ENCODE measurements at regions not wholly inside any gene's neighbourhood (a gene's known extent, or its start where the extent isn't known, plus 50 kb on each side); places are given as distances from the start of the nearest gene placed in this dataset.

DNA sequence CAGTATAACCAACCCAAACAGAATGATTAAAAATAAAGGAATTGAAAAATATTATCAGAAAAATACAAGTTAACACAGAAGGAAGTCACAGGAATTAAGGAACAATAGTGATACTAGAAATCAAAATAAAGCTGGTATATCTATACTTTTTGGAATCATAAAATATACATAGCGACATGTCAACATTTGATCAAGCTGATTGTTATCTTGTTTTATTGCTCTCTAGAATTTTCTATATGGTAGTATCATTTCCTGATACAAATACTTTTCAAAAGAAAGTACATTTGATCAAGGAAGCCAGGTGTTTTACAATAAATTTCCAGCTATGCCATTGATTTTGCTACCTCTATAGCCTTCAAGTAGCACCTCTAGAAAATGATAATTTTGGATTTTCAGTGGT lies 489.5 kb upstream of the PKN2 start:
- Histone ChIP-seq H3K4me1 (ENCODE audit: control insufficient read depth in 1 of 2, insufficient read depth in 2 of 2, low read length in 2 of 2) (no peaks in the 10 kb centered on the region), H4K20me1 (ENCODE audit: insufficient read depth, low read length) (no peaks in the 10 kb centered on the region), H3K4me2 (replicated peaks; ENCODE audit: extremely low read depth, low read length, poor library complexity, severe bottlenecking) (no peak overlapping the region), H3K9ac (ENCODE audit: insufficient read depth, low read length, poor library complexity, severe bottlenecking) (no peak overlapping the region), H2AFZ (ENCODE audit: insufficient read depth, low read depth, low read length, poor library complexity, severe bottlenecking) (no peak overlapping the region), H3K27ac (ENCODE audit: low read depth in 1 of 2, low read length in 2 of 2) (no peak overlapping the region), H3K79me2 (ENCODE audit: insufficient read depth, low read length) (no peaks in the 10 kb centered on the region), H3K36me3 (replicated peaks in 1 of 2; ENCODE audit: control insufficient read depth in 1 of 2, insufficient read depth in 2 of 2, low read length in 2 of 2) (no peaks in the 10 kb centered on the region), H3K9me3 (replicated peaks in 1 of 2; ENCODE audit: control insufficient read depth in 1 of 2, insufficient read depth in 1 of 2, low read length in 2 of 2) (no peaks in the 10 kb centered on the region), H3K27me3 (ENCODE audit: control insufficient read depth in 2 of 2, insufficient read depth in 2 of 2, low read length in 2 of 2) (no peaks in the 10 kb centered on the region), H3K4me3 (replicated peaks in 1 of 3; ENCODE audit: low read depth in 2 of 3, low read length in 3 of 3) (no peak overlapping the region)
- no CpG with 5 or more reads among the region's 1 CpG for WGBS (ENCODE audit: insufficient coverage)
- Mint-ChIP-seq H3K27ac (no peak overlapping the region), H3K27me3 (ENCODE audit: low read depth in 3 of 3) (peaks cover 0 to 5% (median 0%) of the 10 kb centered on the region in 3 donors), H3K4me1 (peaks cover 6% of the 10 kb centered on the region), H3K36me3 (no peaks in the 10 kb centered on the region), H3K4me3 (no peak overlapping the region), H3K9me3 (peaks cover 0 to 1% (median 0%) of the 10 kb centered on the region in 7 donors)
- intact Hi-C loops (cut with micrococcal nuclease), result no loop called here
- TF ChIP-seq, protein P1, sequence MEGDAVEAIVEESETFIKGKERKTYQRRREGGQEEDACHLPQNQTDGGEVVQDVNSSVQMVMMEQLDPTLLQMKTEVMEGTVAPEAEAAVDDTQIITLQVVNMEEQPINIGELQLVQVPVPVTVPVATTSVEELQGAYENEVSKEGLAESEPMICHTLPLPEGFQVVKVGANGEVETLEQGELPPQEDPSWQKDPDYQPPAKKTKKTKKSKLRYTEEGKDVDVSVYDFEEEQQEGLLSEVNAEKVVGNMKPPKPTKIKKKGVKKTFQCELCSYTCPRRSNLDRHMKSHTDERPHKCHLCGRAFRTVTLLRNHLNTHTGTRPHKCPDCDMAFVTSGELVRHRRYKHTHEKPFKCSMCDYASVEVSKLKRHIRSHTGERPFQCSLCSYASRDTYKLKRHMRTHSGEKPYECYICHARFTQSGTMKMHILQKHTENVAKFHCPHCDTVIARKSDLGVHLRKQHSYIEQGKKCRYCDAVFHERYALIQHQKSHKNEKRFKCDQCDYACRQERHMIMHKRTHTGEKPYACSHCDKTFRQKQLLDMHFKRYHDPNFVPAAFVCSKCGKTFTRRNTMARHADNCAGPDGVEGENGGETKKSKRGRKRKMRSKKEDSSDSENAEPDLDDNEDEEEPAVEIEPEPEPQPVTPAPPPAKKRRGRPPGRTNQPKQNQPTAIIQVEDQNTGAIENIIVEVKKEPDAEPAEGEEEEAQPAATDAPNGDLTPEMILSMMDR (IDR thresholded peaks at IDR 0.05), result no peak
- DNase-seq, result no peak

DNA sequence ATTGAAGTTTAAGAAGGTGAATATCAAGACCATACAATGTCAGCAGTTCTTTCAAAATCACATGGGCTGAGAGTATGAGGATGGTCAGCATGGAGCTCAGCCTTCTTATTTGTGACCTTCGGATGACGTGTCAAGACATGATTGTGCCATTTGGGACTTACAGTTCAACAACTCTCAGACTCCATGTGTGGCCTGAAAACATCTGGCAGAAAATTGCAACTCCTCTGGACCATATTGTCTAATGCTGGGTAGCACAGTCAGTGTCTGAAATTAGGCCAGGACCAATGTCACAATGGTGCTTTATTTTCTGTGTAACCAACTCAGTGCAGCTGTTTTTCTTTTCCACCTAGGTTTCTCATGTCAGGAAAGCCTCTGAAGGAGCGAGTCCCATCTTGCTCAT lies 483.5 kb upstream of the PKN2 start:
- peaks cover 0 to 5% (median 0%) of the 10 kb centered on the region in 3 donors for H3K27me3 Mint-ChIP-seq (ENCODE audit: low read depth in 3 of 3)

More for the DNA sequence above, 483.5 kb upstream of the PKN2 start:
- no peaks in the 10 kb centered on the region for H4K20me1 ChIP-seq (ENCODE audit: insufficient read depth, low read length)
- intact Hi-C loops (cut with micrococcal nuclease), result no loop called here
- H3K27ac ChIP-seq (ENCODE audit: low read depth in 1 of 2, low read length in 2 of 2), result no peak overlapping the region
- no peak overlapping the region for H3K4me2 ChIP-seq (replicated peaks; ENCODE audit: extremely low read depth, low read length, poor library complexity, severe bottlenecking)
- no peak overlapping the region for H2AFZ ChIP-seq (ENCODE audit: insufficient read depth, low read depth, low read length, poor library complexity, severe bottlenecking)
- no peak for DNase-seq
- H3K4me3 Mint-ChIP-seq, result no peak overlapping the region
- no peak overlapping the region for H3K4me3 ChIP-seq (replicated peaks in 1 of 3; ENCODE audit: low read depth in 2 of 3, low read length in 3 of 3)
- H3K79me2 ChIP-seq (ENCODE audit: insufficient read depth, low read length), result no peaks in the 10 kb centered on the region
- 100% methylated on average over 2 of the region's 3 CpGs for WGBS (ENCODE audit: insufficient coverage)
- peaks cover 0 to 2% (median 0%) of the 10 kb centered on the region in 7 donors for H3K9me3 Mint-ChIP-seq
- TF ChIP-seq, protein P1 (IDR thresholded peaks at IDR 0.05), result no peak
- no peaks in the 10 kb centered on the region for H3K4me1 ChIP-seq (ENCODE audit: control insufficient read depth in 1 of 2, insufficient read depth in 2 of 2, low read length in 2 of 2)
- no peaks in the 10 kb centered on the region for H3K27me3 ChIP-seq (ENCODE audit: control insufficient read depth in 2 of 2, insufficient read depth in 2 of 2, low read length in 2 of 2)
- no peaks in the 10 kb centered on the region for H3K36me3 Mint-ChIP-seq
- H3K4me1 Mint-ChIP-seq, result no peaks in the 10 kb centered on the region
- H3K9ac ChIP-seq (ENCODE audit: insufficient read depth, low read length, poor library complexity, severe bottlenecking), result no peak overlapping the region
- H3K36me3 ChIP-seq (replicated peaks in 1 of 2; ENCODE audit: control insufficient read depth in 1 of 2, insufficient read depth in 2 of 2, low read length in 2 of 2), result no peaks in the 10 kb centered on the region
- H3K9me3 ChIP-seq (replicated peaks in 1 of 2; ENCODE audit: control insufficient read depth in 1 of 2, insufficient read depth in 1 of 2, low read length in 2 of 2), result no peaks in the 10 kb centered on the region
- no peak overlapping the region for H3K27ac Mint-ChIP-seq

Measured in CD14-positive monocyte (primary cell).